T-cell (primary cell): ENCODE measurements at regions not wholly inside any gene's neighbourhood (a gene's known extent, or its start where the extent isn't known, plus 50 kb on each side); places are given as distances from the start of the nearest gene placed in this dataset.

Experiments used
- ATAC-seq, 4 experiments: fragments of 200-7000 bp in 3 of 4; fragments of 150-1000 bp in 1 of 4; cut with Tn5 transposase; replicated peaks in 1 of 4; 1 replicate in 3 of 4; 2 replicates in 1 of 4; pipeline ENCODE4 v1.10.0; 2021; ENCODE audit warnings: moderate library complexity in 3 of 4, mild to moderate bottlenecking in 2 of 4, moderate number of reproducible peaks in 1 of 4
- CTCF ChIA-PET, 2 donors: fragments of 300-600 bp; sonication (Branson Sonifier 250); formaldehyde crosslinking; loops; one replicate each; lab custom pipeline; 2022; ENCODE audit warnings: antibody characterized with exemption in 2 of 2; lab: Charles Lee
- POLR2A ChIA-PET, 2 donors: fragments of 300-600 bp; sonication (Branson Sonifier 250); formaldehyde crosslinking; loops; one replicate each; lab custom pipeline; 2022; ENCODE audit warnings: antibody characterized with exemption in 2 of 2; lab: Charles Lee
- DNase-seq, 35 experiments: peaks; one replicate each; pipeline versions ENCODE4 v3.0.0 to v3.0.0-alpha.2; 2013 to 2023
- H3K27ac ChIP-seq: one replicate; pipeline ENCODE4 v1.5.1; 2013; ENCODE audit warnings: low read length
- H3K27me3 ChIP-seq, 2 experiments: replicated peaks in 1 of 2; 1 replicate in 1 of 2; 2 replicates in 1 of 2; pipeline versions ENCODE4 v1.6.1 to v1.7.0; 2013; ENCODE audit warnings: low read length in 1 of 2, mixed read lengths in 1 of 2; ENCODE audit not compliant: control insufficient read depth in 2 of 2, insufficient read depth in 2 of 2; ENCODE audit errors: extremely low read depth in 1 of 2
- H3K36me3 ChIP-seq, 2 donors: 1 replicate in 1 of 2; 2 replicates in 1 of 2; pipeline versions ENCODE4 v1.6.1 to v1.7.0; 2013; ENCODE audit warnings: low read length in 1 of 2; ENCODE audit not compliant: control insufficient read depth in 2 of 2, insufficient read depth in 1 of 2; ENCODE audit errors: extremely low read depth in 1 of 2
- H3K4me1 ChIP-seq, 2 experiments: 1 replicate in 1 of 2; 2 replicates in 1 of 2; pipeline versions ENCODE4 v1.6.1 to v1.7.0; 2013; ENCODE audit warnings: low read length in 2 of 2, mixed read lengths in 1 of 2; ENCODE audit not compliant: insufficient read depth in 2 of 2, control insufficient read depth in 1 of 2; ENCODE audit errors: extremely low read depth in 1 of 2
- H3K4me3 ChIP-seq, 2 donors: 1 replicate in 1 of 2; 2 replicates in 1 of 2; pipeline versions ENCODE4 v1.5.1 to v1.7.0; 2013; ENCODE audit warnings: mild to moderate bottlenecking in 2 of 2, low read length in 1 of 2, moderate library complexity in 1 of 2; ENCODE audit not compliant: control insufficient read depth in 1 of 2; ENCODE audit errors: extremely low read depth in 1 of 2
- H3K9me3 ChIP-seq: 2 replicates; pipeline ENCODE4 v1.7.0; 2013
- H3K27ac Mint-ChIP-seq, 2 donors: one replicate each; pipeline ENCODE4 v1.8.0; 2020 to 2021; ENCODE audit warnings: mild to moderate bottlenecking in 2 of 2, mixed read lengths in 2 of 2
- H3K27me3 Mint-ChIP-seq, 2 donors: one replicate each; pipeline ENCODE4 v1.8.0; 2021 to 2022; ENCODE audit warnings: mixed read lengths in 2 of 2
- H3K36me3 Mint-ChIP-seq: one replicate; pipeline ENCODE4 v1.8.0; 2021; ENCODE audit warnings: mixed read lengths
- H3K4me1 Mint-ChIP-seq, 3 donors: one replicate each; pipeline ENCODE4 v1.8.0; 2020 to 2022; ENCODE audit warnings: mixed read lengths in 3 of 3, mild to moderate bottlenecking in 1 of 3
- H3K4me3 Mint-ChIP-seq, 3 donors: one replicate each; pipeline ENCODE4 v1.8.0; 2020 to 2022; ENCODE audit warnings: mild to moderate bottlenecking in 3 of 3, mixed read lengths in 3 of 3, moderate library complexity in 3 of 3
- H3K9me3 Mint-ChIP-seq, 3 donors: one replicate each; pipeline ENCODE4 v1.8.0; 2020 to 2022; ENCODE audit warnings: mixed read lengths in 3 of 3
- WGBS: methylation state at CpG from one replicate; pipeline ENCODE4 v1.1.5; 2013; ENCODE audit warnings: missing lambda C conversion rate; ENCODE audit not compliant: insufficient coverage; 5-methylcytosine and 5-hydroxymethylcytosine counted together

DNA sequence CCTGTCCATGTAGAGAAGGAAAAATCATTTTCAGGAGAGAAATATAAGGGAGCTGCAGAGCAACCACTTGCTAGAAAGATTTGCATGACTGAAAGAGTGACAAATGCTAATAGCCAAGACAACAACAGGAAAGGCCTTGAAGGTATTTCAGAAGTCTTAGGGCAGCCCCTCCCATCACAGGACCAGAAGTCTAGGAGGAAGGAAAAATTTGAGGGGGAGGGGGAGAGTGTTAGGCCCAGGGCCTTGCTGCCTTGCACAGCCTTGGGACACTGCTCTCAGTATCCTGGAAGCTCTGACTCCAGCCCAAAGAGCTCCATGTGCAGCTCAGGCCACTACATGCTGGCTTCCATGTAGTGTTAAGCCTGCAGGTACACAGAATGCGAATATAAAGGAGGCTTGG lies 266.9 kb downstream of the GLI2 start:
- Mint-ChIP-seq H3K4me3 (no peak overlapping the region), H3K36me3 (no peaks in the 10 kb centered on the region), H3K27me3 (peaks cover 4 to 12% of the 10 kb centered on the region in 2 donors), H3K9me3 (no peaks in the 10 kb centered on the region), H3K27ac (no peak overlapping the region), H3K4me1 (no peaks in the 10 kb centered on the region)
- Histone ChIP-seq H3K9me3 (no peaks in the 10 kb centered on the region), H3K36me3 (no peaks in the 10 kb centered on the region), H3K4me3 (no peak overlapping the region), H3K27me3 (peaks cover 0 to 13% of the 10 kb centered on the region in 2 experiments), H3K27ac (no peak overlapping the region), H3K4me1 (no peaks in the 10 kb centered on the region)
- DNase-seq: no peak
- POLR2A ChIA-PET: no interaction called here
- no peak for ATAC-seq
- CTCF ChIA-PET: no interaction called here
- 0% methylated on average over 1 of the region's 1 CpG for WGBS

DNA sequence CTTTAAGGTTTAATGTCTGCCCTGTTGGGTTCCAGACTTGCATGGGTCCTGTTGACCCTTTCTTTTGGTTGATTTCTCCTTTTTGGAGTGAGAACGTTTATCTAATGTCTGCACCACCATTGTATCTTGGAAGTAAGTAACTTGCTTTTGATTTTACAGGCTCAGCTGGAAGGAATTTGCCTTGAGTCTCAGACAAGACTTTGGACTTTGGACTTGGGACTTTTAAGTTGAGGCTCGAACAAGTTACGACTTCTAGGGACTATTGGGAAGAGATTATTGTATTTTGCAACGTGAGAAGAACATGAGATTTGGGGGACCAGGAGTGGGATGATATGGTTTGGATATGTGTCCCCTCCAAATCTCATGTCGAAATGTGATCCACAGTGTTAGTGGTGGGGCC lies 267.7 kb downstream of the GLI2 start:
- WGBS: 88% methylated on average over 3 of the region's 5 CpGs
- H3K36me3 Mint-ChIP-seq: no peaks in the 10 kb centered on the region
- POLR2A ChIA-PET: no interaction called here

DNA sequence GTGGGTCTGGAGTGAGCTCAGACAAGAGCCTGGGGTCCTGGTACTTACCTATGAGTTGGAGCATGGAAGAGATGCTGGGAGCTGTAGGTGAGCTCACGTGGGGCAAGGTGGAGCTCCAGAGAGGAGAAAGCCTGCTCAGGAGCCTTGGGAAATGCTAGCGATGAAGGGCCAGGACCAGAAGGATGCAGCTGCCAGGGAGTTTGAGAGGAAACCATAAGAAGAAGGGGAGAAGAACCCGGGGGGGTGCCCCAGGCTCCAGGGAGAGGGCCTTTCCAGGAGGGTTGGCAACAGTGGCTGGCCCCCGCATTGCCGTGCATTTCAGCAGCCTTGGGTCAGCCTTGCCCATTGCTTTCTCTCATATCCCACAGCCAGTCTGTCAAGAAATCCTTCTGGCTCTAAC lies 268.7 kb downstream of the GLI2 start:
- ChIA-PET POLR2A (no interaction called here), CTCF (no interaction called here)
- no peak for DNase-seq
- peaks cover 8 to 16% of the 10 kb centered on the region in 2 donors for H3K27me3 Mint-ChIP-seq
- no peak overlapping the region for H3K4me3 ChIP-seq
- no peaks in the 10 kb centered on the region for H3K4me1 Mint-ChIP-seq
- H3K36me3 ChIP-seq: no peaks in the 10 kb centered on the region
- H3K27me3 ChIP-seq: peaks cover 0 to 13% of the 10 kb centered on the region in 2 experiments
- WGBS: 68% methylated on average over 3 of the region's 5 CpGs
- H3K36me3 Mint-ChIP-seq: no peaks in the 10 kb centered on the region
- no peaks in the 10 kb centered on the region for H3K4me1 ChIP-seq
- no peak overlapping the region for H3K4me3 Mint-ChIP-seq
- H3K9me3 ChIP-seq: no peaks in the 10 kb centered on the region
- H3K27ac ChIP-seq: no peak overlapping the region
- H3K27ac Mint-ChIP-seq: no peak overlapping the region
- no peak for ATAC-seq
- H3K9me3 Mint-ChIP-seq: peaks cover 0 to 3% (median 0%) of the 10 kb centered on the region in 3 donors

More for the DNA sequence above, 267.7 kb downstream of the GLI2 start:
- Mint-ChIP-seq H3K4me3 (no peak overlapping the region), H3K4me1 (no peaks in the 10 kb centered on the region), H3K9me3 (no peaks in the 10 kb centered on the region), H3K27me3 (peaks cover 4 to 12% of the 10 kb centered on the region in 2 donors), H3K27ac (no peak overlapping the region)
- Histone ChIP-seq H3K9me3 (no peaks in the 10 kb centered on the region), H3K4me1 (no peaks in the 10 kb centered on the region), H3K27ac (no peak overlapping the region), H3K27me3 (peaks cover 0 to 13% of the 10 kb centered on the region in 2 experiments), H3K4me3 (no peak overlapping the region), H3K36me3 (no peaks in the 10 kb centered on the region)
- CTCF ChIA-PET: no interaction called here
- ATAC-seq (no peak), DNase-seq (no peak)

DNA sequence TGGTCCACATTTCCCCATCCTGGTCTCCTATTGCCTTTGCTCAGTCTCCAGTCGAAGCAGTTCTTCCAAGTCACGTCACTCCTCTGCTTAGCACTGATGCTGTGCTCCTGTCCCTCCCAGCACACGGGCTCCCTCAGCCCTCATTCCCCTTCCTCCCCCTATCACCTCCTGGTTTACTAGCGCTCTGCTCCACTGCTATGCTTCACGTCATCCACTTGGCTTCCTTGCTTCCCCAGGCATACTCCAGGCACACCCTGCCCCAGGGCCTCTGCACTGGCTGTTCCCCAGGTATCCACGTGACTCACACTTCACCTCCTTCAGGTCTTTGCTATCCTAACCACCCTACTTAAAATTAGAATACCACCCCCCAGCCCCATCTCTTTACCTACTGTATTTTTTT lies 269.3 kb downstream of the GLI2 start:
- 73% methylated on average over 6 of the region's 6 CpGs for WGBS
- no peaks in the 10 kb centered on the region for H3K4me1 Mint-ChIP-seq
- H3K27me3 Mint-ChIP-seq: peaks cover 10 to 16% of the 10 kb centered on the region in 2 donors
- H3K4me1 ChIP-seq: no peaks in the 10 kb centered on the region
- no peaks in the 10 kb centered on the region for H3K36me3 ChIP-seq
- H3K27ac ChIP-seq: no peak overlapping the region
- no peaks in the 10 kb centered on the region for H3K9me3 ChIP-seq
- H3K27ac Mint-ChIP-seq: no peak overlapping the region
- ATAC-seq: no peak
- ChIA-PET CTCF (interaction anchor here in 1 of 2 donors (0.7 kb wide), 1 partner anchor 9 kb away, joined by 3 read pairs; no protein-coding TSS in a partner anchor), POLR2A (no interaction called here)
- no peak for DNase-seq
- H3K4me3 Mint-ChIP-seq: no peak overlapping the region
- peaks cover 0 to 13% of the 10 kb centered on the region in 2 experiments for H3K27me3 ChIP-seq
- no peak overlapping the region for H3K4me3 ChIP-seq
- no peaks in the 10 kb centered on the region for H3K36me3 Mint-ChIP-seq
- H3K9me3 Mint-ChIP-seq: peaks cover 0 to 5% (median 0%) of the 10 kb centered on the region in 3 donors

DNA sequence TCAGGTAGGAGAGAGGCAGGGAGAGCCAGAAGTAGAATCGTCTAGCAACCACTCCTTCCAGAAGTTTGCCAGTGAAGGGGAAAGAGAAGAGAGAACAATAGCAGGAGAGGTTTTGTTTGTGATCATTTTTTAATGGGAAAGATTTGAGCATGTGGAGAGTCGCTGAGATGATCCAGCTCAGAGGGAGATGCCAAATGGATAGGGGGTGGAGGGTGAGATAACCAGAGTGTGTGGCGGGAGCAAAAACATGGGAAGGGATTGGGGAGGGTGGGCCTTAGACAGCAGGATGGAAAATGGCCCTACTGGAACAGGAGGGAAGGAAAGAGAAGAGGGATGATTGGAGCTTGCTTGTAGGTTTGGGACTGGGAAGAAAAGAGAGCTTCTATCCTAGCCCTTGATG lies 269.8 kb downstream of the GLI2 start:
- Mint-ChIP-seq H3K4me3 (no peak overlapping the region), H3K4me1 (no peaks in the 10 kb centered on the region), H3K27ac (no peak overlapping the region), H3K27me3 (peaks cover 10 to 20% of the 10 kb centered on the region in 2 donors), H3K36me3 (no peaks in the 10 kb centered on the region), H3K9me3 (peaks cover 0 to 5% (median 0%) of the 10 kb centered on the region in 3 donors)
- Histone ChIP-seq H3K27me3 (peaks cover 0 to 13% of the 10 kb centered on the region in 2 experiments), H3K4me1 (no peaks in the 10 kb centered on the region), H3K4me3 (no peak overlapping the region), H3K9me3 (no peaks in the 10 kb centered on the region), H3K36me3 (no peaks in the 10 kb centered on the region), H3K27ac (no peak overlapping the region)
- WGBS: 61% methylated on average over 3 of the region's 3 CpGs
- no peak for ATAC-seq
- POLR2A ChIA-PET: no interaction called here
- CTCF ChIA-PET: interaction anchor here in 1 of 2 donors (0.7 kb wide), 1 partner anchor 8 kb away, joined by 3 read pairs; no protein-coding TSS in a partner anchor
- no peak for DNase-seq

DNA sequence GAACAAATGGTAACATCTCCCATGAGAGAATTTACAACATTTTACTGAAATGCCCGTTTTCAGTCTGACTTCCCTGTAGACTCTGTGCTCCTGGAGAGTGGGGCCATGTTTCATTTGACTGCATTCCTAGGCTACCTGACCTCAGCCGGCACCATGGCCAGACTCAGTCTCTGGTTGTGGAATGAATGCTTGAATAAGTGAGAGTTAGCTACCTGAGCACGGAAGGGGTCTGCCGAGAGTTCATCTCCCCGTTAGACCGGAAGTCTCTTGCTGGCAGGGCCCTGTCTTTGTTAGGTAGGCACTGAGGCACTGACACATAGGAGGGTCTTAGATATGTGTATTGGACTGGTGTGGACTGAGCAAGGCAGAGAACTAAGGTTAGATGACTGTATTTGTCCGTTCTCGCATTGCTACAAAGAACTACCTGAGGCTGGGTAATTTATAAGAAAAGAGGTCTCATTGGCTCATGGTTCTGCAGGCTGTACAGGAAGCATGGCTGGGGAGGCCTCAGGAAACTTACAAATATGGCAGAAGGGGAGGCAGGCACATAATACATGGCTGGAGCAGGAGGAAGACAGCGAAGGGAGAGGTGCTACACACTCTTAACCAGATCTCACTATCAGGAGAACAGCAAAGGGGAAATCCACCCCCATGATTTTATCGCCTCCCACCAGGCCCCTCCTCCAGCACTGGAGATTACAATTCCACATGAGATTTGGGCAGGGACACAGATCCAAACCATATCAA lies 271.2 kb downstream of the GLI2 start:
- Mint-ChIP-seq H3K27ac (no peak overlapping the region), H3K4me3 (no peak overlapping the region), H3K4me1 (no peaks in the 10 kb centered on the region), H3K9me3 (peaks cover 0 to 7% (median 5%) of the 10 kb centered on the region in 3 donors), H3K27me3 (peaks cover 10 to 20% of the 10 kb centered on the region in 2 donors), H3K36me3 (no peaks in the 10 kb centered on the region)
- Histone ChIP-seq H3K27me3 (peaks cover 0 to 13% of the 10 kb centered on the region in 2 experiments), H3K4me3 (no peak overlapping the region), H3K27ac (no peak overlapping the region), H3K36me3 (no peaks in the 10 kb centered on the region), H3K9me3 (no peaks in the 10 kb centered on the region), H3K4me1 (no peaks in the 10 kb centered on the region)
- CTCF ChIA-PET: no interaction called here
- ATAC-seq: no peak
- POLR2A ChIA-PET: no interaction called here
- 97% methylated on average over 6 of the region's 10 CpGs for WGBS
- DNase-seq: no peak
